Left lung (tissue), 4 donors: ENCODE measurements at regions not wholly inside any gene's neighbourhood (a gene's known extent, or its start where the extent isn't known, plus 50 kb on each side); places are given as distances from the start of the nearest gene placed in this dataset.

Source experiments
- ATAC-seq: fragments of 200-7000 bp; cut with Tn5 transposase; one replicate; pipeline ENCODE4 v1.9.1; 2020; ENCODE audit warnings: moderate library complexity
- DNase-seq, 4 donors: peaks; one replicate each; pipeline ENCODE4 v3.0.0-alpha.2; 2013 to 2020
- H3K27ac ChIP-seq, 2 donors: fragments of 200-600 bp; sonication (generic) in 1 of 2; one replicate each; pipeline versions ENCODE4 v1.5.0 to v1.8.0; 2020 to 2021
- H3K27me3 ChIP-seq, 2 donors: fragments of 200-600 bp; sonication (generic) in 1 of 2; one replicate each; pipeline versions ENCODE4 v1.5.0 to v1.8.0; 2020 to 2021
- H3K36me3 ChIP-seq, 2 donors: fragments of 200-600 bp; sonication (generic) in 1 of 2; one replicate each; pipeline versions ENCODE4 v1.5.0 to v1.8.0; 2020 to 2021
- H3K4me1 ChIP-seq, 2 donors: fragments of 200-600 bp; one replicate each; pipeline ENCODE4 v1.8.0; 2021
- H3K4me3 ChIP-seq, 2 donors: fragments of 200-600 bp; sonication (generic) in 1 of 2; one replicate each; pipeline versions ENCODE4 v1.5.0 to v1.8.0; 2020 to 2021; ENCODE audit warnings: mild to moderate bottlenecking in 1 of 2
- H3K9me3 ChIP-seq, 2 donors: fragments of 200-600 bp; sonication (generic) in 1 of 2; one replicate each; pipeline versions ENCODE4 v1.5.0 to v1.8.0; 2020 to 2021
- CTCF ChIP-seq, 2 donors: fragments of 200-600 bp; sonication (generic) in 1 of 2; IDR thresholded peaks; one replicate each; pipeline versions ENCODE4 v1.5.0 to v1.8.0; 2021; ENCODE audit warnings: antibody characterized with exemption in 2 of 2
- intact Hi-C, 2 donors: fragments of 100-400 bp; cut with DNase I; formaldehyde crosslinking; loops; one replicate each; pipeline versions ENCODE4 v1.11.2 to v1.14.2; 2022
- donor health status: DM: no; HTN: yes; CAD: no.
- donor health status: DM: no; HTN: no; CAD: no.

- Histone ChIP-seq H3K27ac (no peak overlapping the region), H3K9me3 (no peaks in the 10 kb centered on the region), H3K4me3 (no peak overlapping the region), H3K36me3 (no peaks in the 10 kb centered on the region), H3K27me3 (no peaks in the 10 kb centered on the region), H3K4me1 (no peaks in the 10 kb centered on the region)
- DNase-seq (no peak), ATAC-seq (no peak)
- intact Hi-C loops = no loop called here
- TF ChIP-seq CTCF (IDR thresholded peaks at IDR 0.05) = no peak
Measured at GRCh38 chr15:93830221-93831080, 400.9 kb upstream of the MCTP2 start.

- intact Hi-C loops = no loop called here
- Histone ChIP-seq H3K36me3 (no peaks in the 10 kb centered on the region), H3K4me1 (no peaks in the 10 kb centered on the region), H3K9me3 (no peaks in the 10 kb centered on the region), H3K27ac (no peak overlapping the region), H3K27me3 (no peaks in the 10 kb centered on the region), H3K4me3 (no peak overlapping the region)
- DNase-seq (no peak), ATAC-seq (peak; percentile 87)
- no peak for TF ChIP-seq CTCF (IDR thresholded peaks at IDR 0.05)
Measured at GRCh38 chr15:93829115-93829870, 402.1 kb upstream of the MCTP2 start.

- ATAC-seq (no peak), DNase-seq (no peak)
- Histone ChIP-seq H3K36me3 (no peaks in the 10 kb centered on the region), H3K9me3 (no peaks in the 10 kb centered on the region), H3K4me3 (no peak overlapping the region), H3K27ac (no peak overlapping the region), H3K4me1 (no peaks in the 10 kb centered on the region), H3K27me3 (no peaks in the 10 kb centered on the region)
- intact Hi-C loops = no loop called here
- no peak for TF ChIP-seq CTCF (IDR thresholded peaks at IDR 0.05)
Measured at GRCh38 chr15:93826790-93827189, 404.6 kb upstream of the MCTP2 start.

- Histone ChIP-seq H3K27ac (no peak overlapping the region), H3K36me3 (no peaks in the 10 kb centered on the region), H3K27me3 (no peaks in the 10 kb centered on the region), H3K4me1 (no peaks in the 10 kb centered on the region), H3K4me3 (no peak overlapping the region), H3K9me3 (no peaks in the 10 kb centered on the region)
- intact Hi-C loops = no loop called here
- DNase-seq = no peak
- no peak for ATAC-seq
- TF ChIP-seq CTCF (IDR thresholded peaks at IDR 0.05) = no peak
Measured at GRCh38 chr15:93826293-93826692, 405.1 kb upstream of the MCTP2 start.

GRCh38 chr15:93825682-93826081 is 405.7 kb upstream of the MCTP2 start:
- no peaks in the 10 kb centered on the region for H3K9me3 ChIP-seq
- no peaks in the 10 kb centered on the region for H3K4me1 ChIP-seq
- TF ChIP-seq CTCF (IDR thresholded peaks at IDR 0.05) = no peak
- intact Hi-C loops = no loop called here
- no peak for ATAC-seq
- H3K36me3 ChIP-seq = no peaks in the 10 kb centered on the region
- no peak overlapping the region for H3K27ac ChIP-seq
- no peak overlapping the region for H3K4me3 ChIP-seq
- H3K27me3 ChIP-seq = no peaks in the 10 kb centered on the region
- DNase-seq = no peak
